B cell (primary cell): ENCODE measurements at regions not wholly inside any gene's neighbourhood (a gene's known extent, or its start where the extent isn't known, plus 50 kb on each side); places are given as distances from the start of the nearest gene placed in this dataset.

Experiments
- ATAC-seq: fragments of 200-7000 bp; cut with Tn5 transposase; one replicate; pipeline ENCODE4 v1.10.0; 2021; ENCODE audit warnings: low read depth, mild to moderate bottlenecking, moderate number of reproducible peaks, moderate library complexity
- CTCF ChIA-PET: fragments of 350-600 bp; sonication (Branson Sonifier 250); formaldehyde crosslinking; loops from one replicate; lab custom pipeline; 2021; ENCODE audit warnings: antibody characterized with exemption, inconsistent platforms; lab: Charles Lee
- POLR2A ChIA-PET: fragments of 350-600 bp; sonication (Branson Sonifier 250); formaldehyde crosslinking; loops from one replicate; lab custom pipeline; 2021; ENCODE audit warnings: antibody characterized with exemption; lab: Charles Lee
- DNase-seq: peaks from one replicate; pipeline ENCODE4 v3.0.0; 2013
- H2AFZ ChIP-seq: 2 replicates; pipeline ENCODE4 v1.6.1; 2012; ENCODE audit warnings: mild to moderate bottlenecking, low read depth, low read length; ENCODE audit not compliant: insufficient read depth, poor library complexity, severe bottlenecking
- H3K27ac ChIP-seq, 2 donors: 1 replicate in 1 of 2; 2 replicates in 1 of 2; pipeline ENCODE4 v1.5.1; 2012 to 2013; ENCODE audit warnings: low read length in 2 of 2, mild to moderate bottlenecking in 2 of 2, moderate library complexity in 1 of 2
- H3K27me3 ChIP-seq, 4 experiments: fragments of 200-600 bp in 1 of 4; sonication (generic) in 1 of 4; replicated peaks in 1 of 4; 1 replicate in 2 of 4; 2 replicates in 2 of 4; pipeline versions ENCODE4 v1.6.1 to v1.7.0; 2013 to 2016; ENCODE audit warnings: low read length in 3 of 4, mild to moderate bottlenecking in 2 of 4, mixed read lengths in 1 of 4, moderate library complexity in 1 of 4; ENCODE audit not compliant: insufficient read depth in 4 of 4, control insufficient read depth in 3 of 4; ENCODE audit errors: control extremely low read depth in 1 of 4
- H3K36me3 ChIP-seq, 2 experiments: replicated peaks in 1 of 2; 1 replicate in 1 of 2; 2 replicates in 1 of 2; pipeline versions ENCODE4 v1.6.1 to v1.7.1; 2013; ENCODE audit warnings: low read length in 1 of 2; ENCODE audit not compliant: insufficient read depth in 2 of 2, control insufficient read depth in 1 of 2; ENCODE audit errors: control extremely low read depth in 1 of 2, extremely low read depth in 1 of 2
- H3K4me1 ChIP-seq, 2 donors: fragments of 200-600 bp in 1 of 2; sonication (generic) in 1 of 2; 1 replicate in 1 of 2; 2 replicates in 1 of 2; pipeline versions ENCODE4 v1.5.1 to v1.6.1; 2013 to 2017; ENCODE audit warnings: low read length in 2 of 2; ENCODE audit not compliant: control insufficient read depth in 2 of 2, insufficient read depth in 2 of 2
- H3K4me2 ChIP-seq: replicated peaks from 2 replicates; pipeline ENCODE3; 2012; ENCODE audit warnings: mild to moderate bottlenecking, low read depth, low read length; ENCODE audit not compliant: poor library complexity, severe bottlenecking
- H3K4me3 ChIP-seq, 5 experiments: fragments of 200-600 bp in 1 of 5; sonication (generic) in 1 of 5; 1 replicate in 3 of 5; 2 replicates in 2 of 5; pipeline versions ENCODE4 v1.5.1 to v1.7.0; 2011 to 2016; ENCODE audit warnings: low read length in 4 of 5, mild to moderate bottlenecking in 4 of 5, low read depth in 2 of 5, control low read depth in 1 of 5, moderate library complexity in 1 of 5; ENCODE audit not compliant: insufficient read depth in 1 of 5; ENCODE audit errors: control extremely low read depth in 1 of 5, extremely low read depth in 1 of 5
- H3K79me2 ChIP-seq: fragments of 200-600 bp; sonication (generic); one replicate; pipeline ENCODE4 v1.6.0; 2016; ENCODE audit warnings: low read length; ENCODE audit not compliant: control insufficient read depth, insufficient read depth
- H3K9ac ChIP-seq: fragments of 200-600 bp; sonication (generic); 2 replicates; pipeline ENCODE4 v1.6.1; 2017; ENCODE audit warnings: mild to moderate bottlenecking, low read length, moderate library complexity
- H3K9me3 ChIP-seq, 3 donors: one replicate each; pipeline versions ENCODE4 v1.6.1 to v1.7.1; 2013; ENCODE audit warnings: low read length in 2 of 3; ENCODE audit not compliant: control insufficient read depth in 2 of 3, insufficient read depth in 1 of 3; ENCODE audit errors: control extremely low read depth in 1 of 3
- H4K20me1 ChIP-seq: 2 replicates; pipeline ENCODE4 v1.6.0; 2012; ENCODE audit warnings: mild to moderate bottlenecking, low read length; ENCODE audit not compliant: insufficient read depth, control insufficient read depth, poor library complexity, severe bottlenecking
- H3K27ac Mint-ChIP-seq: one replicate; pipeline ENCODE4 v1.8.0; 2021; ENCODE audit warnings: mixed read lengths
- H3K27me3 Mint-ChIP-seq: one replicate; pipeline ENCODE4 v1.8.0; 2021; ENCODE audit warnings: mixed read lengths
- H3K4me1 Mint-ChIP-seq: one replicate; pipeline ENCODE4 v1.8.0; 2021; ENCODE audit warnings: mixed read lengths
- H3K4me3 Mint-ChIP-seq: one replicate; pipeline ENCODE4 v1.8.0; 2021; ENCODE audit warnings: mixed read lengths
- H3K9me3 Mint-ChIP-seq: one replicate; pipeline ENCODE4 v1.8.0; 2022; ENCODE audit warnings: mixed read lengths; ENCODE audit not compliant: insufficient read depth
- EZH2 ChIP-seq: IDR thresholded peaks from 2 replicates; pipeline ENCODE4 v1.6.1; 2012; ENCODE audit warnings: borderline replicate concordance, low read depth, mild to moderate bottlenecking, moderate library complexity, low read length; ENCODE audit not compliant: insufficient read depth, poor library complexity, severe bottlenecking
- WGBS: methylation state at CpG from one replicate; pipeline ENCODE4 v1.1.5; 2013; ENCODE audit warnings: missing lambda C conversion rate; ENCODE audit not compliant: insufficient coverage; 5-methylcytosine and 5-hydroxymethylcytosine counted together
- intact Hi-C: fragments of 100-400 bp; cut with micrococcal nuclease; formaldehyde crosslinking; loops from one replicate; pipeline ENCODE4 v1.10.0; 2022
- TF ChIP-seq, protein P1 (sequence below): fragments of 200-600 bp; IDR thresholded peaks from one replicate; pipeline ENCODE4 v1.8.0; 2022; ENCODE audit warnings: antibody characterized with exemption, mild to moderate bottlenecking

- Histone ChIP-seq H4K20me1 (no peaks in the 10 kb centered on the region), H3K79me2 (no peaks in the 10 kb centered on the region), H3K27ac (no peak overlapping the region), H3K4me3 (no peak overlapping the region), H3K4me2 (no peak overlapping the region), H2AFZ (no peak overlapping the region), H3K9ac (no peak overlapping the region), H3K36me3 (no peaks in the 10 kb centered on the region), H3K27me3 (no peaks in the 10 kb centered on the region), H3K9me3 (no peaks in the 10 kb centered on the region), H3K4me1 (no peaks in the 10 kb centered on the region)
- intact Hi-C loops, result no loop called here
- DNase-seq (no peak), ATAC-seq (no peak)
- WGBS, result 9% methylated on average over 4 of the region's 5 CpGs
- Mint-ChIP-seq H3K4me3 (no peak overlapping the region), H3K27ac (no peak overlapping the region), H3K4me1 (no peaks in the 10 kb centered on the region), H3K27me3 (peaks cover 5% of the 10 kb centered on the region), H3K9me3 (no peaks in the 10 kb centered on the region)
- POLR2A ChIA-PET, result no interaction called here
- CTCF ChIA-PET, result no interaction called here
- no peak for TF ChIP-seq EZH2
- TF ChIP-seq, protein P1, sequence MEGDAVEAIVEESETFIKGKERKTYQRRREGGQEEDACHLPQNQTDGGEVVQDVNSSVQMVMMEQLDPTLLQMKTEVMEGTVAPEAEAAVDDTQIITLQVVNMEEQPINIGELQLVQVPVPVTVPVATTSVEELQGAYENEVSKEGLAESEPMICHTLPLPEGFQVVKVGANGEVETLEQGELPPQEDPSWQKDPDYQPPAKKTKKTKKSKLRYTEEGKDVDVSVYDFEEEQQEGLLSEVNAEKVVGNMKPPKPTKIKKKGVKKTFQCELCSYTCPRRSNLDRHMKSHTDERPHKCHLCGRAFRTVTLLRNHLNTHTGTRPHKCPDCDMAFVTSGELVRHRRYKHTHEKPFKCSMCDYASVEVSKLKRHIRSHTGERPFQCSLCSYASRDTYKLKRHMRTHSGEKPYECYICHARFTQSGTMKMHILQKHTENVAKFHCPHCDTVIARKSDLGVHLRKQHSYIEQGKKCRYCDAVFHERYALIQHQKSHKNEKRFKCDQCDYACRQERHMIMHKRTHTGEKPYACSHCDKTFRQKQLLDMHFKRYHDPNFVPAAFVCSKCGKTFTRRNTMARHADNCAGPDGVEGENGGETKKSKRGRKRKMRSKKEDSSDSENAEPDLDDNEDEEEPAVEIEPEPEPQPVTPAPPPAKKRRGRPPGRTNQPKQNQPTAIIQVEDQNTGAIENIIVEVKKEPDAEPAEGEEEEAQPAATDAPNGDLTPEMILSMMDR, result no peak
Measured at GRCh38 chr2:42930025-42930581, 137.7 kb upstream of the HAAO start.

GRCh38 chr2:42929546-42930024 is 137.2 kb upstream of the HAAO start:
- Mint-ChIP-seq H3K4me3 (no peak overlapping the region), H3K4me1 (no peaks in the 10 kb centered on the region), H3K9me3 (no peaks in the 10 kb centered on the region), H3K27me3 (peaks cover 5% of the 10 kb centered on the region), H3K27ac (no peak overlapping the region)
- 94% methylated on average over 4 of the region's 4 CpGs for WGBS
- no peaks in the 10 kb centered on the region for H3K79me2 ChIP-seq
- no peak for ATAC-seq
- ChIA-PET CTCF (no interaction called here), POLR2A (no interaction called here)
- TF ChIP-seq, protein P1, result no peak
- TF ChIP-seq EZH2, result no peak
- H2AFZ ChIP-seq, result no peak overlapping the region
- H3K27me3 ChIP-seq, result no peaks in the 10 kb centered on the region
- H4K20me1 ChIP-seq, result no peaks in the 10 kb centered on the region
- no peak overlapping the region for H3K27ac ChIP-seq
- no peak for DNase-seq
- H3K36me3 ChIP-seq, result no peaks in the 10 kb centered on the region
- H3K4me3 ChIP-seq, result no peak overlapping the region
- no peaks in the 10 kb centered on the region for H3K9me3 ChIP-seq
- H3K9ac ChIP-seq, result no peak overlapping the region
- no peaks in the 10 kb centered on the region for H3K4me1 ChIP-seq
- intact Hi-C loops, result no loop called here
- H3K4me2 ChIP-seq, result no peak overlapping the region
